Inferior parietal cortex (tissue), 1 donor: ENCODE measurements at regions not wholly inside any gene's neighbourhood (a gene's known extent, or its start where the extent isn't known, plus 50 kb on each side); places are given as distances from the start of the nearest gene placed in this dataset.

Experiments used
- DNase-seq: peaks from one replicate; pipeline ENCODE4 v3.0.0-alpha.2; 2016; ENCODE audit errors: extremely low spot score

GRCh38 chr6:159099961-159100360, 55.2 kb upstream of the TAGAP start:
- no peak for DNase-seq

GRCh38 chr6:159099276-159099675, 54.5 kb upstream of the TAGAP start:
- no peak for DNase-seq

GRCh38 chr6:159098636-159099106, 53.9 kb upstream of the TAGAP start:
- no peak for DNase-seq

- DNase-seq = no peak
Measured at GRCh38 chr6:159097256-159097655, 52.5 kb upstream of the TAGAP start.

- DNase-seq = no peak
Measured at GRCh38 chr6:159095616-159096015, 50.8 kb upstream of the TAGAP start.

GRCh38 chr6:159094444-159095252, 49.9 kb upstream of the TAGAP start:
- no peak for DNase-seq
